ENCODE measurements at regions not wholly inside any gene's neighbourhood (a gene's known extent, or its start where the extent isn't known, plus 50 kb on each side); places are given as distances from the start of the nearest gene placed in this dataset.

- in situ Hi-C loops (cut with HindIII; ENCODE audit: low sequenced_read_pairs) = no loop called here
- no peak for TF ChIP-seq CTCF (IDR thresholded peaks at IDR 0.05; ENCODE audit: low read depth, low read length, missing control alignments)
- no peak for DNase-seq (ENCODE audit: low read depth)
- H3K4me3 ChIP-seq (ENCODE audit: low read depth, low read length) = no peak overlapping the region
These were observed 71.8 kb upstream of the ALDH1A1 start for GRCh38 chr9:73024601-73025034.

- TF ChIP-seq CTCF (IDR thresholded peaks at IDR 0.05; ENCODE audit: low read depth, low read length, missing control alignments) = peak; percentile 85
- no peak overlapping the region for H3K4me3 ChIP-seq (ENCODE audit: low read depth, low read length)
- in situ Hi-C loops (cut with HindIII; ENCODE audit: low sequenced_read_pairs) = no loop called here
- DNase-seq (ENCODE audit: low read depth) = peak; percentile 52
These were observed 70.2 kb upstream of the ALDH1A1 start for GRCh38 chr9:73023025-73023541.

GRCh38 chr9:73022353-73022752, 69.5 kb upstream of the ALDH1A1 start:
- no peak for TF ChIP-seq CTCF (IDR thresholded peaks at IDR 0.05; ENCODE audit: low read depth, low read length, missing control alignments)
- H3K4me3 ChIP-seq (ENCODE audit: low read depth, low read length) = no peak overlapping the region
- in situ Hi-C loops (cut with HindIII; ENCODE audit: low sequenced_read_pairs) = no loop called here
- no peak for DNase-seq (ENCODE audit: low read depth)

- no peak for DNase-seq (ENCODE audit: low read depth)
- in situ Hi-C loops (cut with HindIII; ENCODE audit: low sequenced_read_pairs) = no loop called here
These were observed 68.0 kb upstream of the ALDH1A1 start for GRCh38 chr9:73020877-73021276.

GRCh38 chr9:73014011-73014410, 61.2 kb upstream of the ALDH1A1 start:
- no peak for TF ChIP-seq CTCF (IDR thresholded peaks at IDR 0.05; ENCODE audit: low read depth, low read length, missing control alignments)
- in situ Hi-C loops (cut with HindIII; ENCODE audit: low sequenced_read_pairs) = no loop called here
- DNase-seq (ENCODE audit: low read depth) = no peak
- no peak overlapping the region for H3K4me3 ChIP-seq (ENCODE audit: low read depth, low read length)

More at GRCh38 chr9:73020877-73021276, 68.0 kb upstream of the ALDH1A1 start:
- H3K4me3 ChIP-seq (ENCODE audit: low read depth, low read length) = no peak overlapping the region
- no peak for TF ChIP-seq CTCF (IDR thresholded peaks at IDR 0.05; ENCODE audit: low read depth, low read length, missing control alignments)

GRCh38 chr9:73011956-73012355, 59.1 kb upstream of the ALDH1A1 start:
- no peak for TF ChIP-seq CTCF (IDR thresholded peaks at IDR 0.05; ENCODE audit: low read depth, low read length, missing control alignments)
- in situ Hi-C loops (cut with HindIII; ENCODE audit: low sequenced_read_pairs) = no loop called here

More at GRCh38 chr9:73011956-73012355, 59.1 kb upstream of the ALDH1A1 start:
- no peak for DNase-seq (ENCODE audit: low read depth)
- H3K4me3 ChIP-seq (ENCODE audit: low read depth, low read length) = no peak overlapping the region
